ENCODE measurements at regions not wholly inside any gene's neighbourhood (a gene's known extent, or its start where the extent isn't known, plus 50 kb on each side); places are given as distances from the start of the nearest gene placed in this dataset.
"Not testable (repeated sequence)": the region's sequence is repeated elsewhere in the genome, so short reads cannot be mapped to it uniquely, and the experiment has no call there.

DNA sequence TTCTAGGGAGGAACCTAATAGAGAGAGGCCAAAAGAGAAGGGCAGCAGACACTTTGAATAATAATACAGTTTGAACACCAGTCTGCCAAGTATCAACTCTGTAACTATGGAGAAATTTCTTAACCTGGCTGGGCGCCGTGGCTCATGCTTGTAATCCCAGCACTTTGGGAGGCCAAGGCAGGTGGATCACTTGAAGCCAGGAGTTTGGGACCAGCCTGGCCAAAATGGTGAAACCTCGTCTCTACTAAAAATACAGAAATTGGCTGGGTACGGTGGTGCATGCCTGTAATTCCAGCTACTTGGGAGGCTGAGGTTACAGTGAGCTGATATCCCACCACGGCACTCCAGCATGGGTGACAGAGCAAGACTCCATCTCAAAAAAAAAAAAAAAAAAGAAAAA lies 663.9 kb downstream of the LMO4 start:
- TF ChIP-seq, protein P1, sequence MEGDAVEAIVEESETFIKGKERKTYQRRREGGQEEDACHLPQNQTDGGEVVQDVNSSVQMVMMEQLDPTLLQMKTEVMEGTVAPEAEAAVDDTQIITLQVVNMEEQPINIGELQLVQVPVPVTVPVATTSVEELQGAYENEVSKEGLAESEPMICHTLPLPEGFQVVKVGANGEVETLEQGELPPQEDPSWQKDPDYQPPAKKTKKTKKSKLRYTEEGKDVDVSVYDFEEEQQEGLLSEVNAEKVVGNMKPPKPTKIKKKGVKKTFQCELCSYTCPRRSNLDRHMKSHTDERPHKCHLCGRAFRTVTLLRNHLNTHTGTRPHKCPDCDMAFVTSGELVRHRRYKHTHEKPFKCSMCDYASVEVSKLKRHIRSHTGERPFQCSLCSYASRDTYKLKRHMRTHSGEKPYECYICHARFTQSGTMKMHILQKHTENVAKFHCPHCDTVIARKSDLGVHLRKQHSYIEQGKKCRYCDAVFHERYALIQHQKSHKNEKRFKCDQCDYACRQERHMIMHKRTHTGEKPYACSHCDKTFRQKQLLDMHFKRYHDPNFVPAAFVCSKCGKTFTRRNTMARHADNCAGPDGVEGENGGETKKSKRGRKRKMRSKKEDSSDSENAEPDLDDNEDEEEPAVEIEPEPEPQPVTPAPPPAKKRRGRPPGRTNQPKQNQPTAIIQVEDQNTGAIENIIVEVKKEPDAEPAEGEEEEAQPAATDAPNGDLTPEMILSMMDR (IDR thresholded peaks at IDR 0.05): not testable (repeated sequence)
- TF ChIP-seq POLR2A (IDR thresholded peaks at IDR 0.05); POLR2AphosphoS5 (IDR thresholded peaks at IDR 0.05); EP300 (IDR thresholded peaks at IDR 0.05; ENCODE audit: low read depth): not testable (repeated sequence)
